BJ (cell line): ENCODE measurements at regions not wholly inside any gene's neighbourhood (a gene's known extent, or its start where the extent isn't known, plus 50 kb on each side); places are given as distances from the start of the nearest gene placed in this dataset.

Experiments
- CTCF ChIA-PET: fragments of 350-600 bp; formaldehyde crosslinking; extraction: SDS; loops from one replicate; lab custom pipeline; 2021; ENCODE audit warnings: antibody characterized with exemption, inconsistent platforms; lab: Yijun Ruan, JAX
- POLR2A ChIA-PET: fragments of 300-600 bp; sonication (Branson Sonifier 250); formaldehyde crosslinking; extraction: SDS; loops from one replicate; lab custom pipeline; 2021; ENCODE audit warnings: antibody characterized with exemption; lab: Charles Lee
- DNase-seq: peaks from one replicate; pipeline ENCODE4 v3.0.0-alpha.2; 2011; ENCODE audit warnings: low read depth
- H3K27me3 ChIP-seq: 2 replicates; pipeline ENCODE4 v1.6.0; 2011; ENCODE audit warnings: low read length; ENCODE audit not compliant: control insufficient read depth, insufficient read depth
- H3K36me3 ChIP-seq: 2 replicates; pipeline ENCODE4 v1.5.1; 2011; ENCODE audit warnings: low read length; ENCODE audit not compliant: control insufficient read depth, insufficient read depth
- H3K4me3 ChIP-seq: 2 replicates; pipeline ENCODE4 v1.5.1; 2011; ENCODE audit warnings: low read depth, mild to moderate bottlenecking, control low read depth, low read length
- CTCF ChIP-seq: IDR thresholded peaks from 2 replicates; pipeline ENCODE4 v1.5.1; 2011; ENCODE audit warnings: low read depth, mild to moderate bottlenecking, control low read depth, inconsistent platforms, low read length, moderate library complexity; ENCODE audit not compliant: insufficient read depth

- peak; percentile 49 for DNase-seq
- ChIA-PET CTCF (interaction anchor here (0.6 to 5.1 kb wide), 21 partner anchors 9 to 338 kb away, joined by 3 to 32 read pairs (median 4); partner anchors contain the start of gene OSBPL3), POLR2A (interaction anchor here (0.6 to 0.9 kb wide), 2 partner anchors 87 to 1555 kb away, joined by 3 to 8 read pairs; no protein-coding TSS in a partner anchor)
- peak; percentile 77 for TF ChIP-seq CTCF
- no peak overlapping the region for H3K4me3 ChIP-seq
- no peaks in the 10 kb centered on the region for H3K27me3 ChIP-seq
- no peaks in the 10 kb centered on the region for H3K36me3 ChIP-seq
These were observed 55.1 kb downstream of the CYCS start for GRCh38 chr7:25069900-25070443.

- no peak for DNase-seq
- Histone ChIP-seq H3K4me3 (no peak overlapping the region), H3K36me3 (no peaks in the 10 kb centered on the region), H3K27me3 (no peaks in the 10 kb centered on the region)
- TF ChIP-seq CTCF, result no peak
- ChIA-PET CTCF (interaction anchor here (1.1 to 1.5 kb wide), 5 partner anchors 10 to 257 kb away, joined by 3 to 9 read pairs (median 5); no protein-coding TSS in a partner anchor), POLR2A (no interaction called here)
These were observed 56.4 kb downstream of the CYCS start for GRCh38 chr7:25068502-25069213.

- Histone ChIP-seq H3K36me3 (no peaks in the 10 kb centered on the region), H3K27me3 (no peaks in the 10 kb centered on the region), H3K4me3 (no peak overlapping the region)
- POLR2A ChIA-PET, result no interaction called here
- TF ChIP-seq CTCF, result no peak
- CTCF ChIA-PET, result interaction anchor here (1.1 to 1.5 kb wide), 6 partner anchors 9 to 256 kb away, joined by 3 to 9 read pairs (median 4); no protein-coding TSS in a partner anchor
- DNase-seq, result no peak
These were observed 57.1 kb downstream of the CYCS start for GRCh38 chr7:25067726-25068501.

- TF ChIP-seq CTCF, result no peak
- Histone ChIP-seq H3K27me3 (no peaks in the 10 kb centered on the region), H3K36me3 (no peaks in the 10 kb centered on the region), H3K4me3 (no peak overlapping the region)
- no peak for DNase-seq
- CTCF ChIA-PET, result interaction anchor here (0.6 to 1.0 kb wide), 2 partner anchors 109 to 322 kb away, joined by 3 to 4 read pairs; no protein-coding TSS in a partner anchor
- POLR2A ChIA-PET, result no interaction called here
These were observed 58.8 kb downstream of the CYCS start for GRCh38 chr7:25066253-25066652.

- TF ChIP-seq CTCF, result no peak
- DNase-seq, result no peak
- POLR2A ChIA-PET, result no interaction called here
- CTCF ChIA-PET, result interaction anchor here (0.8 to 2.4 kb wide), 4 partner anchors 9 to 242 kb away, joined by 4 to 10 read pairs (median 4); no protein-coding TSS in a partner anchor
- no peaks in the 10 kb centered on the region for H3K27me3 ChIP-seq
- no peak overlapping the region for H3K4me3 ChIP-seq
- no peaks in the 10 kb centered on the region for H3K36me3 ChIP-seq
These were observed 62.7 kb downstream of the CYCS start for GRCh38 chr7:25062380-25062779.
